Activated CD4-positive, alpha-beta T cell treated with anti-CD3 and anti-CD28 coated beads, Interleukin-2, Interleukin-6, amounts not matched to agents 100 ng/mL and 50 ng/mL, durations not matched to agents 16 hours and 8 hours (primary cell): ENCODE measurements at regions not wholly inside any gene's neighbourhood (a gene's known extent, or its start where the extent isn't known, plus 50 kb on each side); places are given as distances from the start of the nearest gene placed in this dataset.
"Not testable (repeated sequence)": the region's sequence is repeated elsewhere in the genome, so short reads cannot be mapped to it uniquely, and the experiment has no call there.

Source experiments
- DNase-seq: peaks from one replicate; pipeline ENCODE4 v3.0.0-alpha.2; 2020

GRCh38 chr3:153319705-153320554, 157.9 kb downstream of the RAP2B start:
- DNase-seq = no peak

- no peak for DNase-seq
Measured at GRCh38 chr3:153320585-153321128, 158.6 kb downstream of the RAP2B start.

- no peak for DNase-seq
Measured at GRCh38 chr3:153328690-153329089, 166.7 kb downstream of the RAP2B start.

GRCh38 chr3:153330901-153331300, 168.9 kb downstream of the RAP2B start:
- no peak for DNase-seq

GRCh38 chr3:153331676-153332075, 169.7 kb downstream of the RAP2B start:
- no peak for DNase-seq

GRCh38 chr3:153334558-153334957, 172.5 kb downstream of the RAP2B start:
- no peak for DNase-seq

- DNase-seq = no peak
Measured at GRCh38 chr3:153337369-153337768, 175.3 kb downstream of the RAP2B start.

- DNase-seq = no peak
Measured at GRCh38 chr3:153338487-153338886, 176.5 kb downstream of the RAP2B start.

- DNase-seq = no peak
Measured at GRCh38 chr3:153339065-153339464, 177.0 kb downstream of the RAP2B start.

- DNase-seq = no peak
Measured at GRCh38 chr3:153343988-153344782, 182.2 kb downstream of the RAP2B start.

- no peak for DNase-seq
Measured at GRCh38 chr3:153348457-153349107, 186.6 kb downstream of the RAP2B start.

- DNase-seq = no peak
Measured at GRCh38 chr3:153349108-153349499, 187.1 kb downstream of the RAP2B start.

- no peak for DNase-seq
Measured at GRCh38 chr3:153350420-153350819, 188.4 kb downstream of the RAP2B start.

- no peak for DNase-seq
Measured at GRCh38 chr3:153354641-153355040, 192.6 kb downstream of the RAP2B start.

GRCh38 chr3:153355559-153355958, 193.5 kb downstream of the RAP2B start:
- no peak for DNase-seq

- DNase-seq = no peak
Measured at GRCh38 chr3:153356908-153357307, 194.9 kb downstream of the RAP2B start.

- no peak for DNase-seq
Measured at GRCh38 chr3:153357436-153357835, 195.4 kb downstream of the RAP2B start.

GRCh38 chr3:153369561-153370374, 207.7 kb downstream of the RAP2B start:
- no peak for DNase-seq

GRCh38 chr3:153370680-153371079, 208.7 kb downstream of the RAP2B start:
- no peak for DNase-seq

GRCh38 chr3:153372326-153372725, 210.3 kb downstream of the RAP2B start:
- no peak for DNase-seq

GRCh38 chr3:153373606-153374005, 211.6 kb downstream of the RAP2B start:
- no peak for DNase-seq

GRCh38 chr3:153378366-153378765, 216.3 kb downstream of the RAP2B start:
- DNase-seq = not testable (repeated sequence)
